Right cardiac atrium (tissue), 5 donors: ENCODE measurements at regions not wholly inside any gene's neighbourhood (a gene's known extent, or its start where the extent isn't known, plus 50 kb on each side); places are given as distances from the start of the nearest gene placed in this dataset.
"Not testable (repeated sequence)": the region's sequence is repeated elsewhere in the genome, so short reads cannot be mapped to it uniquely, and the experiment has no call there.

Experiments used
- ATAC-seq, 2 donors: fragments of 200-7000 bp; cut with Tn5 transposase; one replicate each; pipeline versions ENCODE4 v1.8.0 to v1.9.1; 2020; ENCODE audit warnings: moderate library complexity in 2 of 2, mild to moderate bottlenecking in 1 of 2
- DNase-seq, 3 donors: peaks; one replicate each; pipeline ENCODE4 v3.0.0-alpha.2; 2020
- H3K27ac ChIP-seq: one replicate; pipeline ENCODE4 v1.5.1; 2013; ENCODE audit warnings: mild to moderate bottlenecking, low read length, control low read depth, moderate library complexity
- H3K27me3 ChIP-seq: one replicate; pipeline ENCODE4 v1.6.1; 2013; ENCODE audit not compliant: control insufficient read depth, insufficient read depth
- H3K4me1 ChIP-seq: one replicate; pipeline ENCODE4 v1.6.1; 2013; ENCODE audit warnings: low read length; ENCODE audit not compliant: control insufficient read depth, insufficient read depth
- H3K4me3 ChIP-seq: one replicate; pipeline ENCODE4 v1.5.1; 2013; ENCODE audit warnings: low read length, control low read depth
- H3K9me3 ChIP-seq: one replicate; pipeline ENCODE4 v1.6.1; 2013; ENCODE audit warnings: low read length; ENCODE audit not compliant: control insufficient read depth
- WGBS: extraction: QIAGEN DNeasy Blood & Tissue Kit; methylation state at CpG from one replicate; pipeline ENCODE4 v1.1.7; 2013; 5-methylcytosine and 5-hydroxymethylcytosine counted together
- intact Hi-C, 4 donors: fragments of 100-400 bp; cut with DNase I; formaldehyde crosslinking; loops; one replicate each; pipeline versions ENCODE4 v1.11.0 to v1.14.0; 2022 to 2023
- donor health status: healthy with polysubstance abuse.
- donor health status: DM: no; HTN: yes; CAD: no.
- donor health status: DM: no; HTN: no; CAD: no.
- donor health status: DM: no; HTN: yes; CAD: no; lungs with severe emphysema.
- donor health status: DM: yes; HTN: yes; CAD: no.

- WGBS, result 62% methylated on average over 5 of the region's 5 CpGs
- no peaks in the 10 kb centered on the region for H3K9me3 ChIP-seq
- intact Hi-C loops, result no loop called here
- no peak overlapping the region for H3K27ac ChIP-seq
- H3K4me1 ChIP-seq, result peaks cover 2% of the 10 kb centered on the region
- H3K27me3 ChIP-seq, result no peaks in the 10 kb centered on the region
- H3K4me3 ChIP-seq, result no peak overlapping the region
- ATAC-seq, result peak in 1 of 2 donors; percentile 70
- DNase-seq, result peak in 2 of 3 donors; percentile 12 to 55
Measured at GRCh38 chr12:105644770-105645169, 314.3 kb downstream of the C12orf75 start.

GRCh38 chr12:105654606-105655005, 324.1 kb downstream of the C12orf75 start:
- no peak for ATAC-seq
- H3K4me1 ChIP-seq, result peaks cover 9% of the 10 kb centered on the region
- intact Hi-C loops, result no loop called here
- no peak overlapping the region for H3K27ac ChIP-seq
- no peaks in the 10 kb centered on the region for H3K27me3 ChIP-seq
- 71% methylated on average over 1 of the region's 1 CpG for WGBS
- no peak overlapping the region for H3K4me3 ChIP-seq
- no peak for DNase-seq
- no peaks in the 10 kb centered on the region for H3K9me3 ChIP-seq

- intact Hi-C loops, result no loop called here
- Histone ChIP-seq H3K4me3 (no peak overlapping the region), H3K9me3 (no peaks in the 10 kb centered on the region), H3K4me1 (peaks cover 11% of the 10 kb centered on the region), H3K27ac (peak overlapping the region; percentile 44), H3K27me3 (no peaks in the 10 kb centered on the region)
- WGBS, result 49% methylated on average over 2 of the region's 2 CpGs
- DNase-seq (no peak), ATAC-seq (peak; percentile 54 to 76)
Measured at GRCh38 chr12:105658389-105658788, 327.9 kb downstream of the C12orf75 start.

- intact Hi-C loops, result no loop called here
- Histone ChIP-seq H3K4me3 (no peak overlapping the region), H3K27me3 (no peaks in the 10 kb centered on the region), H3K4me1 (peaks cover 11% of the 10 kb centered on the region), H3K9me3 (no peaks in the 10 kb centered on the region), H3K27ac (peak overlapping the region; percentile 91)
- WGBS, result 27% methylated on average over 2 of the region's 2 CpGs
- DNase-seq (peak; percentile 48 to 82 (median 53)), ATAC-seq (peak; percentile 87 to 94)
Measured at GRCh38 chr12:105659355-105660075, 329.0 kb downstream of the C12orf75 start.

- H3K9me3 ChIP-seq, H3K27me3 ChIP-seq, H3K4me1 ChIP-seq, ATAC-seq, intact Hi-C loops, DNase-seq, H3K4me3 ChIP-seq, H3K27ac ChIP-seq: not testable (repeated sequence)
- WGBS, result 91% methylated on average over 1 of the region's 1 CpG
Measured at GRCh38 chr12:105664765-105665164, 334.3 kb downstream of the C12orf75 start.

GRCh38 chr12:105665366-105665765, 334.9 kb downstream of the C12orf75 start:
- Histone ChIP-seq H3K4me1 (no peaks in the 10 kb centered on the region), H3K9me3 (no peaks in the 10 kb centered on the region), H3K27me3 (no peaks in the 10 kb centered on the region), H3K27ac (no peak overlapping the region), H3K4me3 (no peak overlapping the region)
- ATAC-seq, result no peak
- 94% methylated on average over 5 of the region's 5 CpGs for WGBS
- DNase-seq, result no peak
- intact Hi-C loops, result no loop called here

- no peak overlapping the region for H3K27ac ChIP-seq
- intact Hi-C loops, result no loop called here
- no peaks in the 10 kb centered on the region for H3K9me3 ChIP-seq
- ATAC-seq (no peak), DNase-seq (no peak)
- no peak overlapping the region for H3K4me3 ChIP-seq
- peaks cover 4% of the 10 kb centered on the region for H3K4me1 ChIP-seq
- WGBS, result 97% methylated on average over 2 of the region's 2 CpGs
- no peaks in the 10 kb centered on the region for H3K27me3 ChIP-seq
Measured at GRCh38 chr12:105667973-105668743, 337.7 kb downstream of the C12orf75 start.

GRCh38 chr12:105670672-105671071, 340.2 kb downstream of the C12orf75 start:
- intact Hi-C loops, result no loop called here
- peaks cover 8% of the 10 kb centered on the region for H3K4me1 ChIP-seq
- no peak for DNase-seq

GRCh38 chr12:105671720-105672119, 341.2 kb downstream of the C12orf75 start:
- peak overlapping the region; percentile 94 for H3K27ac ChIP-seq
- ATAC-seq (no peak), DNase-seq (no peak)
- H3K4me1 ChIP-seq, result peaks cover 8% of the 10 kb centered on the region
- H3K9me3 ChIP-seq, result no peaks in the 10 kb centered on the region
- WGBS, result 73% methylated on average over 2 of the region's 2 CpGs
- no peaks in the 10 kb centered on the region for H3K27me3 ChIP-seq
- intact Hi-C loops, result no loop called here
- H3K4me3 ChIP-seq, result no peak overlapping the region

More at GRCh38 chr12:105670672-105671071, 340.2 kb downstream of the C12orf75 start:
- Histone ChIP-seq H3K27me3 (no peaks in the 10 kb centered on the region), H3K4me3 (no peak overlapping the region), H3K27ac (no peak overlapping the region), H3K9me3 (no peaks in the 10 kb centered on the region)
- no peak for ATAC-seq

- peak; percentile 96 for ATAC-seq
- H3K27ac ChIP-seq, result peak overlapping the region; percentile 94
- H3K9me3 ChIP-seq, result no peaks in the 10 kb centered on the region
- intact Hi-C loops, result no loop called here
- 37% methylated on average over 9 of the region's 9 CpGs for WGBS
- H3K27me3 ChIP-seq, result no peaks in the 10 kb centered on the region
- no peak overlapping the region for H3K4me3 ChIP-seq
- H3K4me1 ChIP-seq, result peaks cover 11% of the 10 kb centered on the region
- peak; percentile 94 to 97 (median 95) for DNase-seq
Measured at GRCh38 chr12:105672121-105672975, 341.9 kb downstream of the C12orf75 start.
